DND-41 (cell line): ENCODE measurements at regions not wholly inside any gene's neighbourhood (a gene's known extent, or its start where the extent isn't known, plus 50 kb on each side); places are given as distances from the start of the nearest gene placed in this dataset.

ENCODE experiments used
- CTCF ChIP-seq: IDR thresholded peaks from 2 replicates; pipeline ENCODE4 v1.5.1; 2012; ENCODE audit warnings: borderline replicate concordance, low read length, moderate library complexity, mild to moderate bottlenecking; ENCODE audit not compliant: poor library complexity, severe bottlenecking; ENCODE audit errors: extremely low read depth
- EZH2 ChIP-seq: IDR thresholded peaks from 3 replicates; pipeline ENCODE4 v1.6.1; 2012; ENCODE audit warnings: borderline replicate concordance, low read depth, mild to moderate bottlenecking, moderate library complexity, low read length, inconsistent platforms; ENCODE audit not compliant: severe bottlenecking

DNA sequence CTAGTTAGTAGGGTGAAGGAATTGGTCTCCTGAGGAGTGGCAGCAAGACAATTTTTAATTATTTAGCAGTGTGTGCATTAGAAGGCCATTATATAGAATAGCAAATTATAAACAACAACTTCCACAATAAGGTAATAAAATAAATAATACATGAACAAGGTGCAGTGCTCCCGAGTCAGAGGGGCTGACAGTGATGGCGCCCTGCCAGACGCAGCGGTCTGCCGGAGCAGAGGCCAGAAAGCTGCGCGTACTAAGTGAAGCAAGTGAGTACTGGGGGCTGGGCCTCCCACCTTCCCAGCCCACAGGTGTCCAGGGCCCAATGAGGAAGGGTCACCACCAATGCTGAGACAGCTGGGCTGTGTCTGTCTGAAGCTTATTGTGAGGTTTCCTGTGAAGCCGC is 72.0 kb upstream of the VRK1 start:
- TF ChIP-seq CTCF (no peak), EZH2 (no peak)
